ENCODE measurements at regions not wholly inside any gene's neighbourhood (a gene's known extent, or its start where the extent isn't known, plus 50 kb on each side); places are given as distances from the start of the nearest gene placed in this dataset.

DNA sequence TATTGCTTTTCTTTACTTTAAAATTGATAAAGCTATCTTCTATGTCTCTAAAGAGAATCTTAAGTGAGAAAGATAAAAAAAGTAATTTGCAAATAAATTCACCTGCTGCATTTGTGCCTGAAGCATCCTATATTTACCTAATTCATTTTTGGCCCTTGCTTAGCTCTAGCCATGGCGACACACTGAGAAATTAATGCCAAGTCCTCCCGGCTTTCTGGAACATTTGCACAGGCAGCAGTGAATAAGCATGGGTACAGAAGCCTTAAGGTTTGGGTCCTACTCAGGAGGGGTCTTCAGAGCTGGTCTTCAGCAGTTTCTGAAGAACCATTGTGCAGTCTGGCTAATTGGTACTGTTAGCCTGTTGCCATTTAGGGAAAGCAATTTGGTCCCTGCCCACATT lies 73.9 kb upstream of the ZEB2 start:
- no peak for DNase-seq

GRCh38 chr2:144592500-144593256 lies 72.8 kb upstream of the ZEB2 start:
- DNase-seq: no peak

- DNase-seq: no peak
Measured at GRCh38 chr2:144587306-144587705, 67.4 kb upstream of the ZEB2 start.

- DNase-seq: no peak
Measured at GRCh38 chr2:144586476-144586875, 66.6 kb upstream of the ZEB2 start.

DNA sequence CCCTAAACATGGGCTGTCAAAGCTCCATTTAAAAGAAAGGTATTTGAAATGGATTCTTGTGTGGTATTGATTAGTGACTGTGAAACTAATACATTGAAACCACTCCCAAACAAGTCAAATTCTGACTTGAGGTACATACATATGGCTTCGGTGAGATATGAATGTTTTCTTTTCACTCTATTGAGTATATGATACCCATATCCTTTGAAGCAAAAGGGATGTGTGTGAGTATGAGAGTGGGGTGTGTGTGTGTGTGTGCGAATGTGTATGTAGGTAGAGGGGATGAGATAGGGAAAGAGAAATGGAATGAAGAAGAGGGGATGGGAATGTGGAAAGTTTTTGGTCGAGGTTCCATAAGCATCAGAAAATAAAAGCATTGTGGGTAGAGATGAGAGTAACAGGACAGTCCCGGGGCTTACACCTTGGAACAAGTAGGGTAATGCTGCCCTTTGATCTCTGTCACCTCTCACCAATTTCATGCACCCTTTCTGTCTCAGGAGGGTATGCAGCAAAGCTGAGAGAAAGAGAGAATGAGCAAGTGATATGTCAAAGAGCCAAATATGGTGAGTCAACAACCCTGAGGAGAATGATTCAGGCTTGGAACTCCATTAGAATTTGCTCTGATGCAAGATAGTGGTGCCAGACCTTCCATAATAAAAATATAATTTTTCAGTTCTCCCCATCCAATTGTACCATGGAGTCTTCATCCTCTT lies 64.0 kb upstream of the ZEB2 start:
- no peak for DNase-seq

GRCh38 chr2:144583381-144583729 lies 63.4 kb upstream of the ZEB2 start:
- no peak for DNase-seq

DNA sequence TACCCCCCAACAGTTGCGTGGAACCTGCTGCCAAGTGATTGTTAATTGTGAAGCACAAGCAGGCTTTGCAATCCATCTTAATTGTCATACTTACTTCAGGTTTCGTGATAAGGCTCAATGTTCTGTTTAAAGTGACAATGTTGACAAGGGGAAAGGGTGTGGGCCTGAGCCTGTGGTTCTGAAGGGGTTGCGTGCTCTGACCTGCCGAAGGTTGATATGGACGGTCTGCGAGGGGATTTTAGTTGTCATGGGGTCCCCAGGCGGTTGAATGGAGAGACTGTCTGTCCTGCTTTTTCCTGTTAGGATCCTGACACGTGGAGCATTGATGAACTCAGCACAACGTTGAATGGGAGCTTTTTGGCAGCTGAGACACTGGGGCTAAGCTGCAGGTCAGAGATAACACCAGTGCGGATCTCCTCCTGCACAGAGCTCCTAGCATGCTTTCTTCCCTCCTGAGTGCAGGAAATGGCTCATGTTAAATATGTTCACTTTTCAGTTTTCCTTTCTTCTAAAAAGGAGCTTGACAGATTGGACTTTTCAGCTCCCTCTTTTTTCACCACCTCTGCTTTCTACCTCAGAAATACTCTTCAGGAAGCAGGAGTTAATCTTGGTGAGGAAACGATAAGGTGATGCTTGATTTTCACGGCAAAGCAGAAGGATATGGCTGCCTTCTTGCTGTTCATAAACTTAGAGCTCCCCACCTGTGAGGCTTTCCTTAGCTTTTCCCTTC lies 62.9 kb upstream of the ZEB2 start:
- DNase-seq: no peak

- no peak for DNase-seq
Measured at GRCh38 chr2:144580521-144581161, 60.7 kb upstream of the ZEB2 start.

DNA sequence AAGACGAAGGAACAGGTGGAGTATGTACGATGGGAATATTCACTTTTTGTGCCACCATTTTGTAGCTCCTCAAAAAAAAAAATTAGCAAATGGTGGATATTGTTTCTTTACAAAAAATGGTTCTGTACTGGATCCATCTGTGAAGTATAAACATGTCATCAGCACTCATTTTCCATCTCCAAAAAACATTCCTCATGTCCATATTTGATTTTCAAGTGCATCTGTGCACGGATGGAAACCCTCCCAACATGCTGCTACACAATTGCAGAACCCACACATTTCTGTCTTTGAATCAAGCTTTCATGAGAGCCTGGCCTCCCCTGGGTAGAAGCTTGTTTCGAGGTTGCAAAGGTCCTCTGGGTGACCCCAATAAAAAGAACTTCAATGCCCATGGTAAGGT lies 59.6 kb upstream of the ZEB2 start:
- DNase-seq: no peak

DNA sequence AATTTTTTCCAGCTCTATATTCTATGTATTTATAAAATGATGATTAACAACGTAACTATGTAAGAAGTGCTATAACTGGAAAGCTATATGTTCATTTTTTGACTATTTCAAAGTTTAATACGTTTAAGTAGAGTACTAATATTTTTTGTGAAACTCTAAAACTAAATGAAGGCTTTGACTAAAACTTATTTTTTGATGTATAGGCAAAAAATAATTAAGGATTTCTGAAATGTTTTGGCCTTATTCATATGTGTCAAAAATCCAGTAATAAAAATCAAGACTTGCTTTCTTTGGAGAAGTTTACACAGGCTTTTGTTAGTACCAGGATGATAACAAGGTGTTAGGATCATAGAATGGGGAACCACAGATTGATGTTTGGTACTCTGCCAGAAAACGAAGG lies 58.2 kb upstream of the ZEB2 start:
- no peak for DNase-seq

- no peak for DNase-seq
Measured at GRCh38 chr2:144572977-144573376, 53.1 kb upstream of the ZEB2 start.

GRCh38 chr2:144571770-144572169 lies 51.9 kb upstream of the ZEB2 start:
- DNase-seq: no peak

DNA sequence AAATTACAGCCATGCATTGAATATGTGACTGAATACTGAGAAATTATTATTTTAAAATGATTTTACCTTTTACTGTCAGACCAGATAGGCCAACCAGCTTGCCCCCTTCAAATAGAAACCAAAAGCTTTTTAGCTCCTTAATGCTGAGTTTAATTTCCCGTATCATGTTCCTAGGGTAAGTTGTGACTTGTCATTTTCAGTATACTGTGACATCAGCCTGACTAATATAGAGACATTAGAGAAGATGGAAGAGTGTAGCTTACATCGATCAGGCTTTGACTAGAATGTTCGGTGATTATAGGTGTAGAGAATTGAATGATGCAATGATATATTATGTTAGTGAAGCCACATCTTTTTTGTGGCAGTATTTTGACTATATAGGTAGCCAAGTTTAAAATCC lies 50.6 kb upstream of the ZEB2 start:
- no peak for DNase-seq

All from NCI-H187 treated with DMSO at 0.1 percent for 48 hours (cell line).